Esophagus muscularis mucosa (tissue), 4 donors: ENCODE measurements at regions not wholly inside any gene's neighbourhood (a gene's known extent, or its start where the extent isn't known, plus 50 kb on each side); places are given as distances from the start of the nearest gene placed in this dataset.

Experiments used
- EP300 ChIP-seq: sonication (generic); formaldehyde crosslinking; IDR thresholded peaks from one replicate; pipeline ENCODE4 v1.6.1; 2017; ENCODE audit warnings: antibody characterized with exemption
- POLR2A ChIP-seq: fragments of 450-650 bp; IDR thresholded peaks from one replicate; pipeline ENCODE4 v1.6.1; 2017; ENCODE audit warnings: antibody characterized with exemption, moderate library complexity, mild to moderate bottlenecking, low read depth
- TF ChIP-seq, protein P1 (sequence below), 3 experiments: fragments of 200-600 bp in 2 of 3; fragments of 450-650 bp in 1 of 3; sonication (generic) in 2 of 3; IDR thresholded peaks; one replicate each; pipeline ENCODE4 v1.5.1; 2017 to 2019; ENCODE audit warnings: antibody characterized with exemption in 3 of 3, mild to moderate bottlenecking in 2 of 3, moderate library complexity in 1 of 3

DNA sequence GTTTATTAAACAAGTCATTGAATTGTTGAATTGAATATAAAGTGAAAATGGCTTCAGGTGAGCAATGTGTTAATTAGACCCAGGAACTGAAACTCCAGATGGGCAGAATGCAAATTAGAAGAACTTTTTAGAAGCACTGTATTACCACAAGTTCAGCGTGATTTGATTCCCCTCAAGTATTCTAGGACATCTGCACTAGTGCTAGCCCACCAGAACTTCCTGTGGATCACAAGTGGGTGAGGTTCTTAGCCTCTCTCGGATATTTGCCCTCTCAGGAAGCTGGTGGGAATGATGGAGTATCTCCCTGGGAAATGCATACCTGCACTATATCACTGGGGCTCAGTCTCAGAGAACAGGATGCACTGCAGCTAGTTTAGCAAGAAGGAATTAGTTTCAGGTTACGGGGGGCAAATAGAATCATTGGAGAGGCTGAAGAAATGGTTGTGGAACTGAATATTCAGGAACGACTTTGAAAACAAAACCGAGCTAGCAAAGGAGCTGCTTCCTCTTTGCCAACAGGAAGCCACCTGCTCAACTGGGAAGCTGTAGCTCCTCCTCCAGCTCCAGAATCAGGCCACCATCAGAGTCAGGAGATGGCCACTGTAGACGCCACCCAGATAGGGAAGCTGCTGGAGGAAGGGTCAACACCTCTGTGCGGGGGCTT, 74.3 kb downstream of the DHCR7 start:
- TF ChIP-seq, protein P1, sequence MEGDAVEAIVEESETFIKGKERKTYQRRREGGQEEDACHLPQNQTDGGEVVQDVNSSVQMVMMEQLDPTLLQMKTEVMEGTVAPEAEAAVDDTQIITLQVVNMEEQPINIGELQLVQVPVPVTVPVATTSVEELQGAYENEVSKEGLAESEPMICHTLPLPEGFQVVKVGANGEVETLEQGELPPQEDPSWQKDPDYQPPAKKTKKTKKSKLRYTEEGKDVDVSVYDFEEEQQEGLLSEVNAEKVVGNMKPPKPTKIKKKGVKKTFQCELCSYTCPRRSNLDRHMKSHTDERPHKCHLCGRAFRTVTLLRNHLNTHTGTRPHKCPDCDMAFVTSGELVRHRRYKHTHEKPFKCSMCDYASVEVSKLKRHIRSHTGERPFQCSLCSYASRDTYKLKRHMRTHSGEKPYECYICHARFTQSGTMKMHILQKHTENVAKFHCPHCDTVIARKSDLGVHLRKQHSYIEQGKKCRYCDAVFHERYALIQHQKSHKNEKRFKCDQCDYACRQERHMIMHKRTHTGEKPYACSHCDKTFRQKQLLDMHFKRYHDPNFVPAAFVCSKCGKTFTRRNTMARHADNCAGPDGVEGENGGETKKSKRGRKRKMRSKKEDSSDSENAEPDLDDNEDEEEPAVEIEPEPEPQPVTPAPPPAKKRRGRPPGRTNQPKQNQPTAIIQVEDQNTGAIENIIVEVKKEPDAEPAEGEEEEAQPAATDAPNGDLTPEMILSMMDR (IDR thresholded peaks at IDR 0.05): no peak
- TF ChIP-seq POLR2A (no peak), EP300 (no peak)
